Common myeloid progenitor, CD34-positive (primary cell): ENCODE measurements at regions not wholly inside any gene's neighbourhood (a gene's known extent, or its start where the extent isn't known, plus 50 kb on each side); places are given as distances from the start of the nearest gene placed in this dataset.

ENCODE experiments used
- CTCF ChIA-PET: fragments of 350-600 bp; sonication (Branson Sonifier 250); formaldehyde crosslinking; loops from one replicate; lab custom pipeline; 2021; ENCODE audit warnings: antibody characterized with exemption; lab: Charles Lee
- POLR2A ChIA-PET: fragments of 350-600 bp; sonication (Branson Sonifier 250); formaldehyde crosslinking; loops from one replicate; lab custom pipeline; 2021; ENCODE audit warnings: antibody characterized with exemption; lab: Charles Lee
- DNase-seq, 3 donors: peaks; one replicate each; pipeline versions ENCODE4 v3.0.0 to v3.0.0-alpha.2; 2013
- H3K27ac ChIP-seq, 2 experiments: 1 replicate in 1 of 2; 2 replicates in 1 of 2; pipeline ENCODE4 v1.7.0; 2013; ENCODE audit warnings: inconsistent platforms in 2 of 2, low read length in 2 of 2, mild to moderate bottlenecking in 2 of 2, low read depth in 1 of 2, moderate library complexity in 1 of 2; ENCODE audit not compliant: severe bottlenecking in 2 of 2, insufficient read depth in 1 of 2, poor library complexity in 1 of 2
- H3K27me3 ChIP-seq, 5 experiments: replicated peaks in 2 of 5; 1 replicate in 3 of 5; 2 replicates in 2 of 5; pipeline versions ENCODE4 v1.6.1 to v1.7.0; 2013; ENCODE audit warnings: low read length in 4 of 5, mild to moderate bottlenecking in 2 of 5, moderate library complexity in 2 of 5, inconsistent platforms in 1 of 5; ENCODE audit not compliant: insufficient read depth in 5 of 5, control insufficient read depth in 4 of 5
- H3K36me3 ChIP-seq, 4 experiments: 1 replicate in 2 of 4; 2 replicates in 2 of 4; pipeline versions ENCODE4 v1.6.1 to v1.7.0; 2013; ENCODE audit warnings: low read length in 3 of 4, control low read depth in 1 of 4, mild to moderate bottlenecking in 1 of 4; ENCODE audit not compliant: control insufficient read depth in 4 of 4, insufficient read depth in 4 of 4
- H3K4me1 ChIP-seq, 4 experiments: 1 replicate in 3 of 4; 2 replicates in 1 of 4; pipeline versions ENCODE4 v1.6.1 to v1.7.1; 2013; ENCODE audit warnings: low read length in 3 of 4, mild to moderate bottlenecking in 3 of 4, control low read depth in 1 of 4, inconsistent platforms in 1 of 4, moderate library complexity in 1 of 4; ENCODE audit not compliant: control insufficient read depth in 4 of 4, insufficient read depth in 4 of 4; ENCODE audit errors: control extremely low read depth in 1 of 4
- H3K4me3 ChIP-seq, 7 experiments: 1 replicate in 4 of 7; 2 replicates in 3 of 7; pipeline versions ENCODE4 v1.5.1 to v1.7.0; 2013; ENCODE audit warnings: mild to moderate bottlenecking in 7 of 7, low read length in 6 of 7, moderate library complexity in 6 of 7, inconsistent platforms in 2 of 7, low read depth in 2 of 7, control low read depth in 1 of 7; ENCODE audit not compliant: insufficient read depth in 4 of 7, control insufficient read depth in 1 of 7; ENCODE audit errors: extremely low read depth in 1 of 7
- H3K9me3 ChIP-seq, 5 experiments: 1 replicate in 4 of 5; 2 replicates in 1 of 5; pipeline versions ENCODE4 v1.6.1 to v1.7.1; 2013; ENCODE audit warnings: low read length in 4 of 5, mild to moderate bottlenecking in 2 of 5, inconsistent platforms in 1 of 5, low read depth in 1 of 5, moderate library complexity in 1 of 5; ENCODE audit not compliant: control insufficient read depth in 4 of 5, insufficient read depth in 2 of 5; ENCODE audit errors: control extremely low read depth in 1 of 5
- WGBS: methylation state at CpG from one replicate; pipeline ENCODE4 v1.1.5; 2013; ENCODE audit not compliant: insufficient coverage; 5-methylcytosine and 5-hydroxymethylcytosine counted together

DNA sequence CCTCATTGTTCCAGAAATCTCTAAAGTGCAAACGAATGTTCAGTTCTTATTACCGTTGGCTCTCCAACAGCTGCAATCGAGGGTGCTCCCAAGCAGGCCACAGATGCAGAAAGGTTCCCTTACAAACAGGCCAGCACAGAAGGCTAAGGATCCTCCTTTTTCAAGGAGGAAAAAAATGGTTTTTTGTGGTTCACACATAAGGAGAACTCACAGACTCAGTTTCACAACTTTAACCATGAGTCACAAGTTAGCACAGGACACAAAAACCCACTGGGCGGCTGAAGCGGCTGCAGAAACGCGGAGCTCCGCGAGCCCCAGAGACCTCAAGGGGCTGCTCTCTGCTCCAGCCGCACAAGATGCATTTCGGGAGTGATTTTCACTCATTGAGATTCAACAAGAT, 98.2 kb upstream of the PRR5 start:
- 94% methylated on average over 10 of the region's 11 CpGs for WGBS
- Histone ChIP-seq H3K4me3 (no peak overlapping the region), H3K9me3 (no peaks in the 10 kb centered on the region), H3K27ac (no peak overlapping the region), H3K27me3 (peaks cover 0 to 3% (median 0%) of the 10 kb centered on the region in 5 experiments), H3K36me3 (no peaks in the 10 kb centered on the region), H3K4me1 (peaks cover 0 to 15% (median 8%) of the 10 kb centered on the region in 4 experiments)
- peak in 2 of 3 donors; percentile 39 to 44 for DNase-seq
- ChIA-PET CTCF (no interaction called here), POLR2A (no interaction called here)

DNA sequence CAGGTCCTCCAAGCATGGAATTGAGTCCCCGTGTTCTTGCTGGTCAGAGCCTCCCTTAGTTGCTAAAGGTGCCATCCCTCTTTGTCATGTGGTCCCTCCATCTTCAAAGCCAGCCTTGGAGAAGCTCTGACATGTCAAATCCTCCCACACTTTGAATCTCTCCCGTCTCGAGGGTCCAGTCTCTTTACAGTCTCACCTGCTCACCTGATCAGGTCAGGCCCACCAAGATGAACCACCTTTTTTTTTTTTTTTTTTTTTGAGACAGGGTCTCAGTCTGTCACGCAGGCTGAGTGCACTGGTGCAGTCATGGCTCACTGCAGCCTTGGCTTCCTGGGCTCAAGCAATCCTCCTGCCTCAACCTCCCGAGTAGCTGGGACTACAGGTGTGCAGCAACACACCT, 100.3 kb upstream of the PRR5 start:
- Histone ChIP-seq H3K4me3 (no peak overlapping the region), H3K27ac (no peak overlapping the region), H3K36me3 (no peaks in the 10 kb centered on the region), H3K4me1 (peaks cover 0 to 16% (median 9%) of the 10 kb centered on the region in 4 experiments), H3K27me3 (peaks cover 0 to 4% (median 2%) of the 10 kb centered on the region in 5 experiments), H3K9me3 (no peaks in the 10 kb centered on the region)
- CTCF ChIA-PET: no interaction called here
- POLR2A ChIA-PET: interaction anchor here (0.7 kb wide), 1 partner anchor 1414 kb away, joined by 5 read pairs; no protein-coding TSS in a partner anchor
- DNase-seq: no peak
- 98% methylated on average over 4 of the region's 5 CpGs for WGBS

DNA sequence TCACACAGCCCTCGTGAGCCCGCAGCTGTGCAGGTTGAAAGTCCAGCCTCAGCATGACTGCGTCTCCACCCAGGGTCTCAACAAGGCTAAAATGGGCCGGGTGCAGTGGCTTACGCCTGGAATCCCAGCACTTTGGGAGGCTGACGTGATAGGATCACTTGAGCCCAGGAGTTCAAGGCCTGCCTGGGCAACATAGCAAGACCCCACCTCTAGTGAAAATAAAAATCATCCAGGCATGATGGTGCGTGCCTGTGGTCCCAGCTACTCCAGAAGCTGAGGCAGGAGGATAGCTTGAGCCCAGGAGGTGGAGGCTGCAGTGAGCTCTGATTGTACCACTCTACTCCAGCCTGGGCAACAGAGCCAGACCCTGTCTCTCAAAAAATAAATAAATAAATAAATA, 100.8 kb upstream of the PRR5 start:
- H3K27ac ChIP-seq: no peak overlapping the region
- H3K4me1 ChIP-seq: peaks cover 0 to 19% (median 11%) of the 10 kb centered on the region in 4 experiments
- H3K4me3 ChIP-seq: no peak overlapping the region
- CTCF ChIA-PET: no interaction called here
- H3K36me3 ChIP-seq: no peaks in the 10 kb centered on the region
- POLR2A ChIA-PET: no interaction called here
- peaks cover 0 to 9% (median 6%) of the 10 kb centered on the region in 5 experiments for H3K27me3 ChIP-seq
- WGBS: 95% methylated on average over 7 of the region's 7 CpGs
- DNase-seq: no peak
- H3K9me3 ChIP-seq: no peaks in the 10 kb centered on the region

DNA sequence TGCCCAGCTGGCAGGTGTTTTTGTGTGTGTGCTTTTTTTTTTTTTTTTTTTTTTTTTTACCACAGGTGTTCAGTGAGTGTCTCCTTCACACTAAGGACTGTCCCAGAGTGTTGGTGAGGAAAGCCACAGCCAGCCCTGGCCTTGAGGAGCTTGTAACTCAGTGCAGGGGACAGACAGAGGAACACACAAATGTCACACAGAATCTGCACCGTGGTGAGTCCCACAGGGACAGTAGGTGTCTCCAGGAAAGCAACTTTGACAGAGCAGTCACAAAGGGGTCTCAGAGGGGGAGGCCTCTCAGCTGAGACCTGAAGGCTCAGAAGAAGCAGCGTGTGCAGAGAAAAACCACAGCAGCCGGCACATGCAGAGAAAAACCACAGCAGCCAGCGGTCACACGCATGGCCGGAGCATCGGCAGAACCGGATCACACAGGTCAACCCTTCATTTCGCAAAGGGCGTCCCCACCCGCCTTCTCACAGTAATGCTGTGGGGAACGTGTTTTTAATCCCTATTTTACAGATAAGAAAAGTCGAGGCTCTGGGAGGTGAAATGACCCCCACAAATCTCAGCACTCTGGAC, 101.7 kb upstream of the PRR5 start:
- DNase-seq: no peak
- H3K27me3 ChIP-seq: peaks cover 0 to 15% (median 6%) of the 10 kb centered on the region in 5 experiments
- H3K4me1 ChIP-seq: peaks cover 0 to 17% (median 8%) of the 10 kb centered on the region in 4 experiments
- 94% methylated on average over 12 of the region's 13 CpGs for WGBS
- POLR2A ChIA-PET: no interaction called here
- H3K9me3 ChIP-seq: no peaks in the 10 kb centered on the region
- no peak overlapping the region for H3K4me3 ChIP-seq
- H3K36me3 ChIP-seq: no peaks in the 10 kb centered on the region
- CTCF ChIA-PET: interaction anchor here (0.7 kb wide), 1 partner anchor 469 kb away, joined by 4 read pairs; no protein-coding TSS in a partner anchor
- no peak overlapping the region for H3K27ac ChIP-seq

DNA sequence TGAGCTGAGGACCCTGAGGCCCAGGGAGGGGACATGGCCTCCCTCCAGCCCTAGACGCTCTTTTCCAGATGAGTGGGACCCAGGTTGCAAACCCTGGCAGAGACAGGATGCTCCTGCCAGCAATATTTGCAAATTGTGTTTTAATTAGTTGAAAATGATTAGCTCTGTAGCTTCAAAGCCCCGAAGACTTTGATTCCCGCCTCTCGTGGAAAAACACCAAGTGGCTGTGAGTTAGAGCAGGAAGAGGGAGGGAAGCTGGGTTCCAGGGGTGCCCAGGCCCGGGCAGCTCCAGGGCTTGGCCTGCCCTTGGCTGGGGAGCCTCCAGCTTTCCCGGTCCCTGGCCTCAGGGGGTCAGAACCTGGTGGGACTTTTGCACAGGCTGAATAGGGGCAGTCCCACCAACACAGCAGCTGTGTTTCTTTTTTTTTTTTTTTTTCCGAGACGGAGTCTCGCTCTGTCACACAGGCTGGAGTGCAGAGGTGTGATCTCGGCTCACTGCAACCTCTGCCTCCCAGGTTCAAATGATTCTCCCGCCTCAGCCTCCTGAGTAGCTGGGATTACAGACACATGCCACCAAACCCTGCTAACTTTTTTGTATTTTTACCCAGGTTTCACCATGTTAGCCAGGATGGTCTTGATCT, 101.6 kb upstream of the RTL6 start:
- H3K36me3 ChIP-seq: no peaks in the 10 kb centered on the region
- WGBS: 95% methylated on average over 10 of the region's 11 CpGs
- H3K4me3 ChIP-seq: no peak overlapping the region
- ChIA-PET POLR2A (no interaction called here), CTCF (interaction anchor here (0.7 kb wide), 1 partner anchor 468 kb away, joined by 4 read pairs; no protein-coding TSS in a partner anchor)
- DNase-seq: no peak
- H3K27me3 ChIP-seq: peaks cover 0 to 20% (median 6%) of the 10 kb centered on the region in 5 experiments
- peaks cover 0 to 12% (median 6%) of the 10 kb centered on the region in 4 experiments for H3K4me1 ChIP-seq
- no peak overlapping the region for H3K27ac ChIP-seq
- H3K9me3 ChIP-seq: no peaks in the 10 kb centered on the region

DNA sequence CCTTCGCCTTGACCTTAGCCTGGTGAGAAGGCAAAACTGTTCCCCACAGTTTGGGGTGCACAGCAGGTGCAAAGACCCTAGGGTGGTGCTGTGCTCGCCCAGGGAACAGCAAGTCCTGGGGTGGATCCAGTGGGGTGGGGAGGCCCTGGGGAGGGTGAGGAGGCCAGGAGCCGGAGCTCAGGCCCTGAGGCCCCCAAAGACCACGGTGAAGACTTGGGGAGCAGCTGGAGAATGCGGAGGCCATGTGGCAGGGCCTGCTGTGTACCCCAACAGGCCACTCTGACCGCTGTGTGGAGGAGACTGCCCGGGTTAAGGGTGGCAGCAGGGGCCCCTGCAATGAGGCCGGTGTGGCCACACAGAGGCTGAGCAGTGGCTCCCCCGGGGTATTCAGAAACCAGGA, 101.1 kb upstream of the RTL6 start:
- Histone ChIP-seq H3K36me3 (no peaks in the 10 kb centered on the region), H3K4me3 (no peak overlapping the region), H3K27me3 (peaks cover 0 to 22% (median 6%) of the 10 kb centered on the region in 5 experiments), H3K27ac (no peak overlapping the region), H3K9me3 (no peaks in the 10 kb centered on the region), H3K4me1 (peaks cover 0 to 12% (median 6%) of the 10 kb centered on the region in 4 experiments)
- 92% methylated on average over 6 of the region's 9 CpGs for WGBS
- POLR2A ChIA-PET: no interaction called here
- CTCF ChIA-PET: no interaction called here
- DNase-seq: no peak

DNA sequence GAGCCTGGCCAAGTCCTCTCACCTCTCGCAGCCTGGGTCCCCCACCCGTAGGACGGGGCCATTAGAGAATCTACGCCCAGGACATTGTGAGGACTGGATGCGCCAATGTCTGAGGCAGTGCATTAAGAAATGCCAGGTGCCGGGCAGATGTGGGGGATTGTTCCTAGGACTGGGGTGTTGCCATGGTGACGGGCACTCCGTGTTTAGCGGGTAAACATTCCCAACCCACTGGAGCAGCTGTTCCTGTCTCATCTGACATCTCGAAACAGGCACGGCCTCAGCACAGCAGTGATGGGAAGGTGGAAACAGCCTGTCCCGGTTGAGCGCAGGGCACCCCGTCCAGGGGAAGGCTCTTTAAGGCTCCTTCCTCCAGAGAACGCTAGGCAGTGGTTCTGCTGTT, 99.6 kb upstream of the RTL6 start:
- POLR2A ChIA-PET: no interaction called here
- over 99% methylated on average over 15 of the region's 15 CpGs for WGBS
- H3K27ac ChIP-seq: no peak overlapping the region
- H3K4me3 ChIP-seq: no peak overlapping the region
- H3K27me3 ChIP-seq: peaks cover 0 to 22% (median 6%) of the 10 kb centered on the region in 5 experiments
- no peak for DNase-seq
- H3K9me3 ChIP-seq: no peaks in the 10 kb centered on the region
- H3K4me1 ChIP-seq: peaks cover 0 to 12% (median 6%) of the 10 kb centered on the region in 4 experiments
- CTCF ChIA-PET: no interaction called here
- no peaks in the 10 kb centered on the region for H3K36me3 ChIP-seq
